NCI-H187 treated with DMSO at 0.1 percent for 48 hours (cell line): ENCODE measurements at regions not wholly inside any gene's neighbourhood (a gene's known extent, or its start where the extent isn't known, plus 50 kb on each side); places are given as distances from the start of the nearest gene placed in this dataset.
"Not testable (repeated sequence)": the region's sequence is repeated elsewhere in the genome, so short reads cannot be mapped to it uniquely, and the experiment has no call there.

ENCODE experiments used
- DNase-seq: peaks from one replicate; lab custom pipeline; 2025; lab: John Stamatoyannopoulos, UW

DNA sequence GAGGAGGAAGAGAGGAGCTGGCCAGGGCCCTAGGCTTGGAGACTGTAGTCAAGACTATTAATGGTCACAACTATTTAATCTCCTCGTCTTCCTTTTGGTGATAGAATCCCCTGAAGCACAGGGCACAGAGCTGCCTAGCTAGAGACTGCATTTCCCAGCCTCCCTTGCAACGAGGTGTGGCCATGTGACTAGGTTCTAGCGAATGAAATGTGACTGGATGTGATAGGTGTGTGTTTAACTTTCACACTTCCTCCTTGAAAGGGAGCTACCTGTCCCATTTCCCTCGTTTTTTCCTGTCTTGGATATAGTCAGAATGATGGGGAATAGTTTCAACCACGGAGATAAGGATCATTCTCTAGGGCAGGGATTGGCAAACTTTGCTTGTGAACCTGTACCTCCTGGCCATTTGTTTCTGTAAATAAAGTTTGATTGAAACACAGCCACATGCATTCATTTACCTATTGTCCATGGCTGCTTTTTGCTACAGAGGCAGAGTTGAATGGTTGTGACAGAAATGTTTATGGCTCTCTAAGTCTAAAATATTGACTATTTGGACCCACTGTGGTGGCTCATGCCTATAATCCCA is 313.5 kb downstream of the MIAT start:
- no peak for DNase-seq

DNA sequence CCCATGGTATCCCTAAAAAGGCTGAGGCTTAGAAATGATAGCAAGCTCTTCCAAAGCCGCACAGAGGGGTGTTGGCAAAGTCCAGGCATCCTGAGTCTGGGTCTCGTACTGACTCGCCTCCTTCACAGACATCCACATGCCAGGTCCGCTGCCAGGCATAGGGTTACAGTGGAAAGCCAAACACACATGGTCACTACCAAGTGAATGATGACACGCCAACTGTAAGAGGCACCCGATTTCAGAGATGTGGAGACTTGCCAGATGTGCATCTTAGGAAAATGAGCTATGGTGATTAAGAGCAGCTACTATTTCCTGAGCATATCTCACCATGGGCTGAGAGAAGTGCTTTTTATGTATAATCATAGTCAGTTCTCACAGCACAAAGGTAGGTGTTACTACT is 314.9 kb downstream of the MIAT start:
- no peak for DNase-seq

DNA sequence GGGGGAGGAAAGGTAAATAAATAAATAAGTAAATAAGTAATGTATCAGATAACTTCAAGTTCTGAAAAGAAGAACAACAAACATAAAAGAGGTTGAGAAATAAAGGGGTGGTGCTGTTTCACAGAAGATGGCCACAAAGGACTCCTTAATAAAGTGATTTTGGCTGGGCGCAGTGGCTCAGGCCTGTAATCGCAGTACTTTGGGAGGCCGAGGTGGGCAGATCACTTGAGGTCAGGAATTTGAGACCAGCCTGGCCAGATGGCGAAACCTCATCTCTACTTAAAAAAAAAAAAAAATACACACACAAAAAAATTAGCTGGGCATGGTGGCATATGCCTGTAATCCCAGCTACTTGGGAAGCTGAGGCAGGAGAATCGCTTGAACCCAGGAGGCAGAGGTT is 315.5 kb downstream of the MIAT start:
- DNase-seq = not testable (repeated sequence)

DNA sequence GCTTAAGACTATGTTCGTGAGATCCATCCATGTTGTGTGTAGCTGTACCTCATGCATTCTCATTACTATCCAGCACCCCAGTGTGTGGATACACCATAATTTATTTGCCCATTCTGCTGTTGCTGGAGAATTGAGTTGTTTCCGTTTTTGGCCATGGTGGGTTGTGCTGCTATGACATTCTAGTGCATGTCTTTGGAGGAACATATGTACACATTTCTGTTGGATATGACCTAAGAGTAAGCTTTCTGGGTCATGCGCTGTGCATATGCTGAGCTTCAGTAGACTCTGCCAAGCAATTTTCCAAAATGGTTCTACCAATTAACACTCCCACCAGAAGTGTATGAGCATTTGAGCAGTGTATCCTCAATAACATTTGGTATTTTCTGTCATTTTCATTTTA is 316.6 kb downstream of the MIAT start:
- no peak for DNase-seq

DNA sequence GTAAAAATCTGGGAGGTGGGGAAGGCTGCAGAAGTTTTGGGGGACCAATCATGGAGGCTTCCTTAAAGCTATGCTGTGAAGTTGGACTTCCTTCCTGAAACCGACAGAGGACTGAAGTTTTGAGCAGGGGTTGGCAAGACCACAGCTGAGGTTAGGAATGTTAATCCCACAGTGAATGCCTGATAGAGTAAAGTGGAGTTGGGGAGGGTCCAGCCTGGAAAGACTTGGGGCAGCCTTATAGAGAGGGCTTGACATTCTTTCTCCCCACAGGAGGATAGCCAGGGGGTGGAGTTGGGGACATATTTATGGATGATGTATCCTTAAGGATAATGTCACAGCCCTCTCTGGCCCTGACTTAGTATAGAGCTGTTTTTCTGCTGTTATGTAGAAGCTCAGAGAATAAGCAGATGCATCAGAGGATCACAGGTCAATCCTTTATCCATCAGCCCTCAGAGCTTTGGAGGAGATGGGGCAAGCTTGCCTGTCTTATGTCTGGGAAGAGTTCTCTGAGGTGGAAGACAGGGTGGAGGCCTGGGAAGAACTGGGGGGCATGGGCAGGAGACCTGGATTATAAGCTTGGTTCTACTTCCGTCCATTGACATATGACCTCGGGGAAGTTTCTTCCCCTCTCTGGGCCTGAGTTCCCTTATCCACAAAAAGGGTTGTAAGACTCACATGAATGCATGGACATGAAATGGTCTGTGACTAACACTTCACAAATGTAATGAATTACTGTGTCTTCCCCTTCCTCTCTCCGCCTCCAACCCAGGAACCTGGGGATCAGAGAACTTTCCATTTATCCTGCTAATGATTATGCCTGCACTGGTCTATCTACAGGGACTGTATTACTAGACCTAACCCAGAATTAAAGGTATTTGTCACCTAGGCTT is 317.8 kb downstream of the MIAT start:
- no peak for DNase-seq

DNA sequence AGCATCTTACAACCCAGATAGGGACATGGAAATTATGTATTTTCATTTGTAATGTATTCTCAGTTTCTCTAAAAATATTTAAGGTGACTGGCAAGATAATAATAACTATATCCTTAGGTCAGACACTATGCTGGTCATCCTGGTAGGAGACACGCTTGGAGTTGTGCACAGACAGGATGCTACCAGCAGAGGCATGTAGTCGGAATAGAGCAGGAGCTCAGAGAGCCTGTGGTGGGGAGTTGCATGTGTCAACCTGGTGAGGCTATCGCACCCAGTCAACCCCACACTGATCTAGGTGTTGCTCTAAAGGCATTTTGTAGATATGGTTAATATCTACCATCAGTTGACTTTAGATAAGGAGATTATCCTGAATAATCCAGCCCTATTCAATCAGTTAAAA is 318.5 kb downstream of the MIAT start:
- DNase-seq = no peak

DNA sequence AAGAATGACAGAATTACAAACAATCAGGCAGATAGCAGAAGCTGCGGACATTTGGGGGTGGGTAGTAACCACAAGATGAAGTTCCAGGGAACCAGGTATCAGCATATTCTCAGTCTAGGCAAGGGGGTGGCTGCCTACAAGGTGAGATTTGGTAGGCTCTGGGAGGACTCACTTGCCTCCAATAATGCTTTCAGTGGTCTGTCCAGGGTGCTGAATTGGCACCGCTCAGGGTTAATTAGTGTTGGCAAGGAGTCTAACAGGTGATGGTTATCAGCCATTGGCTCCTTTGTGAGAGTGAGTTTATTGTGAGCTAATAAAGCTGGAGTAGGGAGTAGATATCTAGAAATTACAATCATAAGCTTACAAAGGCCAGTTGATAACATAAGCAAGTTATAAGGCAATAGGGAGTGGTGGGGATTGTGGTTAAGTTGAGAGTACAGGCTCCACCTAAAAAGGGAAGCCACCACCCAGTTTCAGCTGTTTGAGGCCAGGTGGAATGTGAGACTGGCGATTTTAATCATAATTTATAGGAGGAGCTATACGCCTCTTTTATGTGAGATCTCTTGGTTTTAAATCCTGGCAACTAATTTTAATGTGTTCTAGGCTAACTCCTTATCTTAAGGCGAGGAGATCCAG is 320.5 kb downstream of the MIAT start:
- no peak for DNase-seq

DNA sequence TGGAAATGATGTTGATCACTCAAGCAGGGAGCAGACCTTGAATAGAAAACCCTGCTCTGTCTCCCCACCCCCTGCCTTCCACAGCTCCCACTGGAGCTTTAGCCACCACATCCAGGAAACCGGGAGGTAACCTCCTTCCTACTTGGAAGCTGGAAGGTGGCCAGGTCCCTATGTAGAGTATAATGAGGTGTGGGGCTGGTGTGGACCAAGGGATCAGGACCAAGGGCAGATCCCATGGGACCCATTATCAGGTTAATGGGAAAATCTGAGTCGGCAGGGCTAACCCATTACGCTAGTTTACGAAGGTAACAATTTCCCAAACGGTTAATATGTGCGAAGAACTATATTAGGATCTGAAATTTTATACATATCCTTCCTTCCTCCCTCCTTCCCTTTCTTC is 321.9 kb downstream of the MIAT start:
- DNase-seq = no peak

DNA sequence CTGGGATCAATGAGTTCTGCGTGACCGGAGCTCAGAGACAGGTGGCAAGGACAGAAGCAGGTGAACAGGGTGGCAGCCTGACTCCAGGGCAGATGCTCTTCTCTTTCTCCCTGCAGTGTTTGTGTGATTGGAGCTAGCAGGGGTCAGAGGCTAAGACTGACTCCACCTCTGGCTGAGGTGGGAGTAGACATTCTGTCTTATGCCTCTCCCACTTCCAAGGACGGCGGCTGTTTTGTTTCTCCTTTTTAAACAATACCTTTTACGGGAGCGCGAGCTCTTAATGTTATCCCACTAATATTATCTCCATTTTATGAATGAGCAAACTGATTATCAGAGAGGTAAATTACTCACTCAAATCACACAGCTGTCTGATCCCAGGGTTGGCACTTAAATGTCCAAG is 323.7 kb downstream of the MIAT start:
- no peak for DNase-seq

DNA sequence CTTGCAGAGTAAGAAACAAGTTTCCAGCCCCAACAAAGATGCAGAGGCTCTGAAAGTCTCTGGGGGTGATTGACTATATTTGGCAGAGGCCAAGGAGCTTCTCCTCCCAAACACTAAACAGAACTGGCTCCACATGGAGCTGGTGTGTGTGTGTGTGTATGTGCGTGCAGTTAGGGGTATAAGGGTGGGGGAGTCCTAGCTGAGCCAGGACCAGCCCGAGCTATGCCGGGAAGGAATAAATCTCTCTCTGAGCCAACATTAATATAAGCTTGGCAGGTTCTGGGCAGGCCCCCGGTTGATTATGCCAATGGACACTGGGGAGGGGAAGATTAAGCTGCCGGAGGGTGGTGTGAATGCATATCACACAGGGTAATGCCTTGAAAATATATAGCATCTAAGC is 324.2 kb downstream of the MIAT start:
- DNase-seq = no peak

DNA sequence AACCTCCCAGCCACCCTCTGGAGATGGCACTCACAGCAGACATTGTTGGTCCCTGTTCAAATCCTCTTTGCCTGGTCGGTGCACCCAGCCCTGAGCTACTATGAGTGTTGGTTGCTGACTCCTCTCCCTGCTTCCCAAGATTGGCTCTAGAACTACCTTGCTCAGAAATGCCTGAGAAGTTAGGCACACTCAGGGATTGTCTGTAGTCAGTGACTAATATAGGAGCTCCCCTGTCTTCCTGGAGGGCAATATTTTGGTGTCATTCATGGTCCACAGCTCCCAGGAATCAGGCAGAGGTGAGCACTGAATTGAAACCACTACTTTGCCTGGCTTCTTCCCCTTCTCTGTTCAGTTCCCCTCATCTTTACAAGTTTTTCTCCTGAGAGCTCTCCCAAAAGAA is 325.9 kb downstream of the MIAT start:
- DNase-seq = no peak

DNA sequence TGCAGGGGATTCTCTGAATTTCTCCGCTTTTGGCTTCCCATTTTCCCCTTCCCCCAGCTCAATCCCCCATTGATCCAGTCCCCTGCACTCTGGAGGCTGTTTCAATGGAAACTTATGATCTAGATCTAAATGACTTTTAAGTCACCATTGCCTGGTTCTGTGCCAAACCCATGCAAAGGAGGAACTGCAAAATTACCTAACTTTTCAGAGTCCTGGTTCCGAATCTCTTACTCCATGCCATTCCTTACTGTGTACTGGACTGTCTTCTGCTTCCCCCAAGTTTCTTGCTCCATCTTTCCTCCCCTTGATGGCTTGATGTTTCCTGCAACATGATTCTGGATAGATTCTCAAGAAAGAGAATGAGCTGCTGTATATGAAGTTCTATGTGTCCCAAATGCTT is 327.8 kb downstream of the MIAT start:
- DNase-seq = no peak

DNA sequence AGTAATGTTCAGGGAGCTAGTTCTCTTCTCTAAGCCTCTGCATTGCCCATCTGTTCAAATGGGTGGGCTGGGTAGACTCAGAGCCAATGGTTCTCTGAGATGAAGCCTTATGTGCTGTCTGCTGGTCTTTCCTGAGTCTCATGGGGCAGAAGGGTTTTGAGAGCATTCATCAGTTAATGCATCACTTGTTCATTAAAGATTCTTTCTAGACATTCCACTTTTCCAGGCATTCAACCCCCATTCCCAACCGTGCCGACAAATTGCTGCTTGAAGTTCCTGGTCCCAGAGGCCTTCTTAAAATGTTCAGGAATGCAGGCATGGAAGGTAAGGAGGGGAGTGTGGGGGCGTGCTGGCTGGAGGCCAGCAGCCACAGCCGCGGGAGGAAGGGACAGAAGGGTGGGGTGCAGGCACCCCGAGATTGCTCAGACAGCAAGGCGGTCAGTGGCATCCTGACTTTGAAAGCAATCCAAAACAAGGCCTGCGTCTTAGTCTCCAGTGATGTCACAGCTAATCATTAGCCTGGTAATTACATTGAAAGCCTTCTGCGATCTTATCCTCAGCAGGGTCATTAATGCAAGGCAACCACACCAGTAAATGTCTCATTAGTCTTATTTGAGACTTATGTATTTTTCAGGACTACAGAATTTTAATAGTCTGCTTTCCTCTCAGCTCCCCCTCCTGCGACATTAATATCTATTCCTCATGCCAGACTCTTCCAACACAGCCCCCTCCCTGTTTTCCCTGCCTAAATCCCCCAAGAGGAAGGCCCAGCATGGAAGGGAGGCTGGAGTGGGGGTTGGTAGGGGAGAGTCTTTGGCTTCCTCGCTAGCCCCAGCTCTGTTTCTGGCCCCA is 328.8 kb downstream of the MIAT start:
- no peak for DNase-seq

DNA sequence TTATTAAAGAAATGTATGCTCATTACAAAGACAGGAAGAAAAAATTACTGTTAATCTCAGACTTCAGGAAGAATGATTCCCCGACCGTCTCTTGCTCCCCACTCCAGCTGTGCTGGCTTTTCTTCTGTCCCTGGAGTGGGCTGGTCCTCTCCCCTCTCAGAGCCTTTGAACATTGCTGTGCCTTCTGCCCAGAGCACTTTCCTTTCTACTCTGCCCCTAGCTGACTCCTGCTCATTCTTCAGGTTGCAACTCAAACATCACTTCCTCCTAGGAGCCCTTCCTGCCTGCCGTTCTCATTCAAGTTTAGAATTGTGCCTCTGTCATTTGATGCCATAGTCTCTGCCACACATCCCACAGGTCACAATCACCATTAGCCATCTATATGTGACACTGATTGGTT is 329.5 kb downstream of the MIAT start:
- DNase-seq = no peak

DNA sequence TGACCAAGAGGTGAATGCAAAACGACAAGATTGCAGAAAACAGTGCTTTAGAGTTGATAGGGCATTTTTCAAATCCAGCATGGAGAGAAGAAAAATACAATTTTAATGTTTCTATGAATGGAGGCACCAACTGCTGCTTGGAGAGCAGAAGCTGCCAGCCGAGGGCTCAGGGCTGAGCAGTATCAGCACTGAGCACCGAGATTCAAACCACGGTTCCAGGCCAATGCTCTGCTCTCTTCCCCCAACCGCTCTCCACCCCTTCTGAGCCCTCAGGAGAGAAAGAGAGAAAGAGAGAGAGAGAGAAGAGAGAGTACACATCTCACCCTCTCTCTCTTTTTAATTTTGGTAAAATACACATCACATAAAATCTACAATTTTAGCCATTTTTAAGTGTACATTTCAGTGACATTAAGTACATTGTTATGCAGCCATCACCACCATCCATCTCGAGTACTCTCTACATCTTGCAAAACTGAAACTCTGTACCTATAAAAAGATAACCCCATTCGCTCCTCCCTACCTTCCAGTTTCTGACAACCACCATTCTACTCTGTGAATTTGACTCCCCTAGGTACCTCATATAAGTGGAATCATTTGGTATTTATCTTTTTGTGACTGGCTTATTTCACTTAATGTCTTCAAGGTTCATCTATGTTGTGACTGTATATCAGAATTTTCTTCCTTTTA is 333.3 kb downstream of the MIAT start:
- DNase-seq = no peak

DNA sequence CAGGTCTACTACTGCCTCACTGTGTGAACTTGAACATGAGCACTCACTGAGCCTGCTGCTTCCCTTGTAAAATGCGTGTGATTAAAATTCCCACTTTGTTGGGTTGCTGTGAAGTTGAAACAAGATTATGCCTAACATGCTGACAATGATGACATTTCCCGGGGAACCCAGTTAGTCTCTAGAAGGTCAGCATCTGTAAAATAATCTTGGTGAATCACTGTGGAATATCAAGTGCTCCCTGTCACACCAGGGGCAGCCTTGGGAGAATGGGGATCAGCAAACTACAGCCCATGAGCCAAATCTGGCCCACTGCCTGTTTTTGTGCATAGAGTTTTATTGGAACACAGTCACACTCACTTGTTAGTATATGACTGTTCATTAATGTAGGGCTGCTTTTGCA is 335.2 kb downstream of the MIAT start:
- no peak for DNase-seq

DNA sequence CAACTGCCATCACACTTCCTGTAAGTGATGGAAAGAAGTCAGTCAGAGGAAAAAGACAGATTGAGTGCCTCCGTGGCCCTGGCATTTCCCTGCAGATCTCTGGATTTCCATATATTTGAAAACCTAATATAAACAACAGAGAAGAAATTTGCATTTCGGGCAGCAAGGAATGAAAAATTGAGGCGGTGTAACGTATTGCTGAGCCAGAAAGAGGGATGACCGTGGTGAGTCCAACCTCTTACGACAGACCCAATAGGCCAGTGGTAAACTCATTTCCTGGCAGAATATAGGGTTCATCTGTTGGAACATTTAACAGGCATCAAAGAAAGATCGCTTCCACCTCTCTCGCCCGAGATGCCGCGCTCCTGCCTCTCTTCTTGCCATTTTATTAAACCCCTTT is 336.5 kb downstream of the MIAT start:
- no peak for DNase-seq

DNA sequence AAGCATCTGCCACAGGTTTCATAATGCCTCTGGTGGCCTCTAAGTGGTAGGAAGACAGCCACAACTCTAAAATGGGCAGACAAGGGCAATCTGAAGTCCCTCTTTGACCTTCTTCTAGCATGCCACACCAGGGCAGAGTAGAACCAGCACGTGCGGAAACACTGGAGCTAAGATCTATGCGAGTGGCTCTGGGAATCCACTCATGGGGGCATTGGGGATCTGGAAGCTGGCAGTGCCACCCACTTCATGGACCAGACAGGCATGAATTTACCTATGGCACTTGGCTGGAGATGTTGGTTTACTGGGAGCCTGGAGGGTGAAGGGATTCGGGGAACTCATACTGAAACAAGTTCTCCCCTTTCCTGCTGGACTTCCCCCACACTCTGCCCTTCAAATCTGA is 337.4 kb downstream of the MIAT start:
- no peak for DNase-seq

DNA sequence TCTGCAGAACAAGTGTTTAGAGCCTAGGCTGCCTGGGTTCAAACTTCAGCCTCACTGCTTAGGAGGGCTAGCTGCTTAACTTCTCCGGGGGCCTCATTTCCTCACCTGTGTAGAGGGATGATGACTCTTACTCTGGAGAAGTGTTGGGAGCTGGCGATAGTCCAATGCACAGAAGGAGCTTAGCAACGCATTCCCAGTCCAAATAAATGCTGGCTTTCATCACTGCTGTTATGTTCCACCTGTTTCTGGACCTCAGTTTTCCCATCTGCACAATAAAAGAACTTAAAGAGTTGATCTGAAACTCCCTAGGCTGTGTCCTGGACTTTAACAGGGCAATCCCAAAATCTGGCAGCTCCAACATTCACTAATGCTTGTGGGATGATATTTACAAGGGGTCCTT is 337.8 kb downstream of the MIAT start:
- DNase-seq = no peak

DNA sequence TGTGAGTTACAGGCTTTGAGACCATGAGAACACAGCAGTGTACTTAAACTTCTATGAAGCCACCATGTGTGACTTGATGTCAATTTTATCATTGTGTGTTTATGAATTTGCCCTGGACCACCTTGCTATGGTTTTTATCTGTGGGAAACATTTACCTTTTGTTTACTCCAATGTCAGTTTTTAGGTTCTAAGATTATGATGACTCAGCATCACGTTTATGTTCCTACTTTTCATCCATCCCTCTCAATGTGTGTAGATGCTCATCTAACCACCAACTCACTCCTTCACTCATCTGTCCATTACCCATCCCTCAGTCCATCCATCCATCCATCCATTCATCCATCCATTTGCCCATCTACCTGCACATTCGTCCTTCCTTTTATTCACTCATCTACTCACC is 338.8 kb downstream of the MIAT start:
- DNase-seq = no peak

DNA sequence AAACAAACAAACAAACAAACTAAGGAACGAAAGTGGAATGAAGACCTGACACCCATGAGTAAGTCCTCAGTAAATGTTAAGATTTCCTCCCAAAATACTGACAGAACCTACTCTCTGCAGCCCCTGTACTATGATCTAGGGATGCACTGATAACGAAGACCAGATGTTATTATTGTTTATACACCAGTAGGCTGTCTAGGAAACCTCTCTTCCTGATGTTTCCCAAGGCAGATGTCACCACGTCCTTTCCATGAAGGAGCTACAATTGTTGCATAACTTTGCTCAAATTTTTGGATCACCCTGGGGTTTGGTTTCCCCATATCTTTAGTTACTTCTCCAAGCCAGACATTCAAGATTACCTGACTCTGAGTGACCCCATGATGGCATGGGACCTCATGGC is 340.7 kb downstream of the MIAT start:
- DNase-seq = no peak

DNA sequence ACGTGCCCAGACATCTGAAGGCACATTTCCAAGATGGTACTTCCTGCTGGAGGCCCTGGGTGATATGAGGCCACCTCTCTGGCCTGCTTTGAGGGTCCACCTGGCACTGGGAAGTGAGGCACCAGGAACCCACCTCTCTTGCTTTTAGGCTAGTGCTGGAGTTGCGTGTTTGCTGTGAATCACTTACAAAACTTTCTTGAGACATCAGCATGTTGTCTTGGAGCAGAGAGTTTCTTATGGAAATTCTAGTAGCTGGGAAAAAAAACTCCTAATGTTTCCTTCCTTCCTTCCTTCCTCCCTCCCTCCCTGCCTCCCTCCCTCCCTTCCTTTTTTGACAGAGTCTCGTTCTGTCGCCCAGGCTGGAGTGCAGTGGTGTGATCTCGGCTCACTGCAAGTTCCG is 341.3 kb downstream of the MIAT start:
- no peak for DNase-seq
